Tibial nerve (tissue), 4 donors: ENCODE measurements at regions not wholly inside any gene's neighbourhood (a gene's known extent, or its start where the extent isn't known, plus 50 kb on each side); places are given as distances from the start of the nearest gene placed in this dataset.

Source experiments
- DNase-seq, 2 donors: peaks; one replicate each; pipeline ENCODE4 v3.0.0-alpha.2; 2019; ENCODE audit warnings: low spot score in 2 of 2
- H3K27ac ChIP-seq, 4 donors: fragments of 200-600 bp; sonication (generic) in 3 of 4; one replicate each; pipeline ENCODE4 v1.5.1; 2017 to 2019; ENCODE audit warnings: mild to moderate bottlenecking in 1 of 4
- H3K27me3 ChIP-seq, 2 donors: fragments of 200-600 bp; sonication (generic) in 1 of 2; one replicate each; pipeline versions ENCODE4 v1.5.1 to v1.6.0; 2017 to 2019
- H3K36me3 ChIP-seq, 3 donors: fragments of 200-600 bp; sonication (generic); one replicate each; pipeline ENCODE4 v1.5.1; 2018 to 2019
- H3K4me1 ChIP-seq, 4 donors: fragments of 200-600 bp; sonication (generic) in 3 of 4; one replicate each; pipeline ENCODE4 v1.5.1; 2017 to 2019
- H3K4me3 ChIP-seq, 4 donors: fragments of 200-600 bp; sonication (generic) in 3 of 4; one replicate each; pipeline ENCODE4 v1.5.1; 2017 to 2019; ENCODE audit warnings: mild to moderate bottlenecking in 1 of 4, moderate library complexity in 1 of 4
- H3K9me3 ChIP-seq, 4 donors: fragments of 200-600 bp; sonication (generic) in 3 of 4; one replicate each; pipeline ENCODE4 v1.5.1; 2017 to 2019
- CTCF ChIP-seq, 5 experiments: fragments of 200-600 bp in 3 of 5; fragments of 450-650 bp in 2 of 5; sonication (generic) in 3 of 5; IDR thresholded peaks; one replicate each; pipeline ENCODE4 v1.5.1; 2016 to 2019; ENCODE audit warnings: antibody characterized with exemption in 5 of 5, mild to moderate bottlenecking in 3 of 5, moderate library complexity in 2 of 5
- EP300 ChIP-seq, 2 donors: sonication (generic); formaldehyde crosslinking; IDR thresholded peaks; one replicate each; pipeline ENCODE4 v1.6.1; 2017; ENCODE audit warnings: antibody characterized with exemption in 2 of 2, mild to moderate bottlenecking in 1 of 2
- POLR2A ChIP-seq, 2 donors: fragments of 450-650 bp; IDR thresholded peaks; one replicate each; pipeline ENCODE4 v1.6.1; 2017; ENCODE audit warnings: antibody characterized with exemption in 2 of 2, mild to moderate bottlenecking in 2 of 2, moderate library complexity in 2 of 2
- WGBS, 2 donors: methylation state at CpG; one replicate each; pipeline ENCODE4 v1.1.5; 2018; 5-methylcytosine and 5-hydroxymethylcytosine counted together

DNA sequence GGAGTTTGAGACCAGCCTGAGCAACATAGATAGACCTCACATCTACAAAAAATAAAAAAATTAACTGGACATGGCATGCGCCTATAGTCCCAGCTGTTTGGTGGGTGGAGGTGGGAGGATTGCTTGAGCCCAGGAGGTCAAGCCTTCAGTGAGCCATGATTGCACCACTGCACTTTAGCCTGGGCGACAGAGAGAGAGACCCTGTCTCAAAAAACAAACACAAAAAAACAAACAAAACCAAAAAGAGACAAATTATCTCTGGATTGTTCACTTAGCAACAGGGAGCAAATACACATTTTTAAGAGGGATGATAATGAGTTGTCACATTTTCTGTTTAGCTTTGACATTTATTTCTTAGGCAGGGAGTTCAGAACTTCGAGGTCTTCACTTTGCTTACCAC is 155.4 kb downstream of the CEP135 start:
- WGBS, 2 donors, result 83 to 87% methylated on average over 3 of the region's 3 CpGs
- no peaks in the 10 kb centered on the region for H3K9me3 ChIP-seq
- no peak for DNase-seq
- no peaks in the 10 kb centered on the region for H3K27me3 ChIP-seq
- TF ChIP-seq EP300 (IDR thresholded peaks at IDR 0.05) (no peak), CTCF (IDR thresholded peaks at IDR 0.05) (no peak), POLR2A (IDR thresholded peaks at IDR 0.05) (no peak)
- no peaks in the 10 kb centered on the region for H3K36me3 ChIP-seq
- no peak overlapping the region for H3K4me3 ChIP-seq
- no peak overlapping the region for H3K27ac ChIP-seq
- no peaks in the 10 kb centered on the region for H3K4me1 ChIP-seq

GRCh38 chr4:56102601-56103000 is 153.9 kb downstream of the CEP135 start:
- TF ChIP-seq EP300 (IDR thresholded peaks at IDR 0.05) (no peak), POLR2A (IDR thresholded peaks at IDR 0.05) (no peak), CTCF (IDR thresholded peaks at IDR 0.05) (no peak)
- no peak for DNase-seq

DNA sequence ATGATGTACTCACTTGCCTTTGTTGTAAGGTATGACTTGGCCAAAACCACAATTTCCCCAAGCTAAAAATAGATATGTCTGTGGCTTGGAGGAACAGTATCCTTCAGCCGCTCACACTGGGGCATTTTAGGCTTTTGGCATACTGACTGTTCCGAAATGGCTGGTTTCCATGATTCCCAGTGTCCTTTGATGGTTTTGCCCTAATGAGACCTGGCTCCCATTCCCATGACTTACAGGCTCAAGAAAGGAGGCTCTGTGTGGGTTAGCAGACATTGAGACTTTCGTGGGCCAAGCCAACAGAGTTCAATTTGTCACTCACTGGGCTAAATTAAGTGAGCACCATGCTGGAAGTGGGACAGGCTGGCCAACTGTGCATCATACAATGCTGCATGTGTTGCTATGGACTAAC is 150.6 kb downstream of the CEP135 start:
- TF ChIP-seq CTCF (IDR thresholded peaks at IDR 0.05) (no peak), EP300 (IDR thresholded peaks at IDR 0.05) (no peak), POLR2A (IDR thresholded peaks at IDR 0.05) (no peak)
- Histone ChIP-seq H3K4me3 (no peak overlapping the region), H3K9me3 (no peaks in the 10 kb centered on the region), H3K4me1 (no peaks in the 10 kb centered on the region), H3K27me3 (no peaks in the 10 kb centered on the region), H3K27ac (no peak overlapping the region), H3K36me3 (no peaks in the 10 kb centered on the region)
- WGBS, 2 donors, result 47 to 56% methylated on average over 3 of the region's 3 CpGs
- DNase-seq, result no peak

More at GRCh38 chr4:56102601-56103000, 153.9 kb downstream of the CEP135 start:
- WGBS, 2 donors, result 65 to 66% methylated on average over 5 of the region's 5 CpGs
- Histone ChIP-seq H3K9me3 (no peaks in the 10 kb centered on the region), H3K27ac (no peak overlapping the region), H3K27me3 (no peaks in the 10 kb centered on the region), H3K4me1 (no peaks in the 10 kb centered on the region), H3K36me3 (no peaks in the 10 kb centered on the region), H3K4me3 (no peak overlapping the region)

DNA sequence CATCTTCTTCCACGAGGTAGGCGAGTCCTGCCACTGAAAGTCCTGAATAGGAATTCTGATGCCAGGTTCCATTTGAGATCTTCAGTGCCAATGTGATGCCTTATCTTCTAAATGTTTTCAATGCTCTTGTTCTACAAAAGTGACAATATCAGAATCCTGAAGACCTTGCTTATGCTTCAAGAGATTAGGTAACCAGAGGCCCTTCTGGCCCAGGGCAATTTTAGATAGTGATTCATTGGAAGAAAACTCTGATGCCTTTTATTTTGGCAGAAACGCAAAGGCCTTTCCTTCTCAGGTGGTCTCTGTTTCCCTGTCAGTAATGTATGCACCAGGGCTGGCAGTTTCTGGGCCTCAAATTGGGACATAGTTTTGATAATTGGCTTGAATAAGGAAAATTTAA is 144.8 kb downstream of the CEP135 start:
- Histone ChIP-seq H3K27ac (no peak overlapping the region), H3K36me3 (no peaks in the 10 kb centered on the region), H3K27me3 (no peaks in the 10 kb centered on the region), H3K4me1 (no peaks in the 10 kb centered on the region), H3K4me3 (no peak overlapping the region), H3K9me3 (no peaks in the 10 kb centered on the region)
- WGBS, 2 donors, result 88% methylated on average over 3 of the region's 3 CpGs
- no peak for TF ChIP-seq POLR2A (IDR thresholded peaks at IDR 0.05)
- TF ChIP-seq CTCF (IDR thresholded peaks at IDR 0.05), result no peak
- no peak for TF ChIP-seq EP300 (IDR thresholded peaks at IDR 0.05)
- DNase-seq, result no peak

DNA sequence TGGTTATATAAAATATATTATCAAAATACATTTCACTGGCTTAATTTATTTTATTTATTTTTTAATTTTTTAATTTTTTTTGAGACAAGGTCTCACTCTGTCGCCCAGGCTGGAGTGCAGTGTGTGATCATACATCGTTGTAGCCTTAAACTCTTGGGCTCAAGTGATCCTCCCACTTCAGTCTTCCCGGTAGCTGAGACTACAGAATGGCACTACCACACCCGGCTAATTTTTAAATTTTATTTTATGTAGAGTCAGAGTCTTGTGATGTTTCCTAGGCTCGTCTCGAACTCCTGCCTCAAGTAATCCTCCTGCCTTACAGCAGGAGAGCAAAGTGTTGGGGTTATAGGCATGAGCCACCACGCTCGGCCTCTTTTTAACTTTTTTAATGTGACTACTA is 143.8 kb downstream of the CEP135 start:
- WGBS, 2 donors, result 93 to 95% methylated on average over 8 of the region's 8 CpGs
- no peaks in the 10 kb centered on the region for H3K4me1 ChIP-seq
- H3K27ac ChIP-seq, result no peak overlapping the region
- TF ChIP-seq CTCF (IDR thresholded peaks at IDR 0.05) (no peak), POLR2A (IDR thresholded peaks at IDR 0.05) (no peak), EP300 (IDR thresholded peaks at IDR 0.05) (no peak)
- no peaks in the 10 kb centered on the region for H3K36me3 ChIP-seq
- no peak for DNase-seq
- no peaks in the 10 kb centered on the region for H3K27me3 ChIP-seq
- H3K9me3 ChIP-seq, result no peaks in the 10 kb centered on the region
- H3K4me3 ChIP-seq, result no peak overlapping the region
